T-helper 2 cell treated with Interferon-gamma antibody and Interleukin-4, amounts not matched to agents 5 μg/mL and 100 μg/mL, for 36 hours (primary cell): ENCODE measurements at regions not wholly inside any gene's neighbourhood (a gene's known extent, or its start where the extent isn't known, plus 50 kb on each side); places are given as distances from the start of the nearest gene placed in this dataset.

Experiments used
- DNase-seq: peaks from one replicate; pipeline ENCODE4 v3.0.0; 2021; ENCODE audit warnings: low spot score
- H3K27ac Mint-ChIP-seq: one replicate; pipeline ENCODE4 v1.8.0; 2021; ENCODE audit warnings: mild to moderate bottlenecking, mixed read lengths
- H3K27me3 Mint-ChIP-seq: one replicate; pipeline ENCODE4 v1.8.0; 2021; ENCODE audit warnings: low read depth, mixed read lengths
- H3K36me3 Mint-ChIP-seq: one replicate; pipeline ENCODE4 v1.8.0; 2021; ENCODE audit warnings: low read depth, mixed read lengths
- H3K4me1 Mint-ChIP-seq: one replicate; pipeline ENCODE4 v1.8.0; 2021; ENCODE audit warnings: low read depth, mixed read lengths
- H3K4me3 Mint-ChIP-seq: one replicate; pipeline ENCODE4 v1.8.0; 2022; ENCODE audit warnings: mild to moderate bottlenecking, moderate library complexity, mixed read lengths
- H3K9me3 Mint-ChIP-seq: one replicate; pipeline ENCODE4 v1.8.0; 2021; ENCODE audit warnings: mixed read lengths

- Mint-ChIP-seq H3K36me3 (no peaks in the 10 kb centered on the region), H3K27ac (no peak overlapping the region), H3K27me3 (peaks cover 32% of the 10 kb centered on the region), H3K4me1 (peaks cover 6% of the 10 kb centered on the region), H3K4me3 (no peak overlapping the region), H3K9me3 (no peaks in the 10 kb centered on the region)
- no peak for DNase-seq
These were observed 61.6 kb upstream of the COL13A1 start for GRCh38 chr10:69740126-69740525.

GRCh38 chr10:69741252-69741651 lies 60.5 kb upstream of the COL13A1 start:
- no peak for DNase-seq
- no peak overlapping the region for H3K4me3 Mint-ChIP-seq
- H3K4me1 Mint-ChIP-seq, result peaks cover 1% of the 10 kb centered on the region
- peaks cover 31% of the 10 kb centered on the region for H3K27me3 Mint-ChIP-seq
- H3K27ac Mint-ChIP-seq, result no peak overlapping the region
- no peaks in the 10 kb centered on the region for H3K9me3 Mint-ChIP-seq
- no peaks in the 10 kb centered on the region for H3K36me3 Mint-ChIP-seq

- Mint-ChIP-seq H3K9me3 (no peaks in the 10 kb centered on the region), H3K4me1 (peaks cover 1% of the 10 kb centered on the region), H3K27ac (no peak overlapping the region), H3K4me3 (no peak overlapping the region), H3K27me3 (peaks cover 31% of the 10 kb centered on the region), H3K36me3 (no peaks in the 10 kb centered on the region)
- DNase-seq, result no peak
These were observed 59.9 kb upstream of the COL13A1 start for GRCh38 chr10:69741671-69742355.

- Mint-ChIP-seq H3K9me3 (no peaks in the 10 kb centered on the region), H3K27ac (no peak overlapping the region), H3K4me3 (no peak overlapping the region), H3K27me3 (peaks cover 31% of the 10 kb centered on the region), H3K36me3 (no peaks in the 10 kb centered on the region), H3K4me1 (peaks cover 1% of the 10 kb centered on the region)
- no peak for DNase-seq
These were observed 59.4 kb upstream of the COL13A1 start for GRCh38 chr10:69742356-69742695.

- H3K27me3 Mint-ChIP-seq, result peaks cover 31% of the 10 kb centered on the region
- H3K4me1 Mint-ChIP-seq, result peaks cover 1% of the 10 kb centered on the region
- no peak overlapping the region for H3K4me3 Mint-ChIP-seq
- H3K9me3 Mint-ChIP-seq, result no peaks in the 10 kb centered on the region
- DNase-seq, result no peak
- H3K27ac Mint-ChIP-seq, result no peak overlapping the region
- H3K36me3 Mint-ChIP-seq, result no peaks in the 10 kb centered on the region
These were observed 58.6 kb upstream of the COL13A1 start for GRCh38 chr10:69742928-69743602.

- Mint-ChIP-seq H3K9me3 (no peaks in the 10 kb centered on the region), H3K36me3 (no peaks in the 10 kb centered on the region), H3K27ac (no peak overlapping the region), H3K4me3 (no peak overlapping the region), H3K4me1 (peaks cover 1% of the 10 kb centered on the region), H3K27me3 (peaks cover 33% of the 10 kb centered on the region)
- DNase-seq, result no peak
These were observed 56.7 kb upstream of the COL13A1 start for GRCh38 chr10:69744971-69745370.

GRCh38 chr10:69745698-69746097 lies 56.0 kb upstream of the COL13A1 start:
- Mint-ChIP-seq H3K9me3 (no peaks in the 10 kb centered on the region), H3K27me3 (peaks cover 39% of the 10 kb centered on the region), H3K36me3 (no peaks in the 10 kb centered on the region), H3K27ac (no peak overlapping the region), H3K4me1 (peaks cover 1% of the 10 kb centered on the region), H3K4me3 (no peak overlapping the region)
- DNase-seq, result no peak

- peaks cover 1% of the 10 kb centered on the region for H3K4me1 Mint-ChIP-seq
- H3K27me3 Mint-ChIP-seq, result peaks cover 45% of the 10 kb centered on the region
- H3K4me3 Mint-ChIP-seq, result no peak overlapping the region
- H3K27ac Mint-ChIP-seq, result no peak overlapping the region
- no peaks in the 10 kb centered on the region for H3K9me3 Mint-ChIP-seq
- no peak for DNase-seq
- H3K36me3 Mint-ChIP-seq, result no peaks in the 10 kb centered on the region
These were observed 54.5 kb upstream of the COL13A1 start for GRCh38 chr10:69747179-69747578.

GRCh38 chr10:69748621-69749020 lies 53.1 kb upstream of the COL13A1 start:
- H3K27ac Mint-ChIP-seq, result no peak overlapping the region
- no peak overlapping the region for H3K4me3 Mint-ChIP-seq
- no peak for DNase-seq
- H3K4me1 Mint-ChIP-seq, result peaks cover 1% of the 10 kb centered on the region
- no peaks in the 10 kb centered on the region for H3K9me3 Mint-ChIP-seq
- H3K36me3 Mint-ChIP-seq, result no peaks in the 10 kb centered on the region
- H3K27me3 Mint-ChIP-seq, result peaks cover 38% of the 10 kb centered on the region

- no peak overlapping the region for H3K27ac Mint-ChIP-seq
- no peaks in the 10 kb centered on the region for H3K36me3 Mint-ChIP-seq
- H3K4me3 Mint-ChIP-seq, result no peak overlapping the region
- DNase-seq, result no peak
- H3K9me3 Mint-ChIP-seq, result no peaks in the 10 kb centered on the region
- H3K27me3 Mint-ChIP-seq, result peaks cover 39% of the 10 kb centered on the region
- H3K4me1 Mint-ChIP-seq, result peaks cover 1% of the 10 kb centered on the region
These were observed 52.3 kb upstream of the COL13A1 start for GRCh38 chr10:69749178-69750010.

GRCh38 chr10:69750011-69750373 lies 51.7 kb upstream of the COL13A1 start:
- no peaks in the 10 kb centered on the region for H3K36me3 Mint-ChIP-seq
- no peak overlapping the region for H3K4me3 Mint-ChIP-seq
- no peak overlapping the region for H3K27ac Mint-ChIP-seq
- H3K27me3 Mint-ChIP-seq, result peaks cover 34% of the 10 kb centered on the region
- peaks cover 1% of the 10 kb centered on the region for H3K4me1 Mint-ChIP-seq
- no peak for DNase-seq
- H3K9me3 Mint-ChIP-seq, result no peaks in the 10 kb centered on the region

GRCh38 chr10:69750725-69751124 lies 51.0 kb upstream of the COL13A1 start:
- no peak overlapping the region for H3K27ac Mint-ChIP-seq
- H3K27me3 Mint-ChIP-seq, result peaks cover 30% of the 10 kb centered on the region
- no peaks in the 10 kb centered on the region for H3K9me3 Mint-ChIP-seq
- no peaks in the 10 kb centered on the region for H3K36me3 Mint-ChIP-seq
- no peak for DNase-seq
- no peak overlapping the region for H3K4me3 Mint-ChIP-seq
- peaks cover under 1% of the 10 kb centered on the region for H3K4me1 Mint-ChIP-seq

GRCh38 chr10:69751214-69751613 lies 50.5 kb upstream of the COL13A1 start:
- no peak for DNase-seq
- peaks cover 29% of the 10 kb centered on the region for H3K27me3 Mint-ChIP-seq
- H3K4me3 Mint-ChIP-seq, result no peak overlapping the region

More at GRCh38 chr10:69751214-69751613, 50.5 kb upstream of the COL13A1 start:
- H3K36me3 Mint-ChIP-seq, result no peaks in the 10 kb centered on the region
- H3K27ac Mint-ChIP-seq, result no peak overlapping the region
- no peaks in the 10 kb centered on the region for H3K4me1 Mint-ChIP-seq
- H3K9me3 Mint-ChIP-seq, result no peaks in the 10 kb centered on the region
